ENCODE measurements at regions not wholly inside any gene's neighbourhood (a gene's known extent, or its start where the extent isn't known, plus 50 kb on each side); places are given as distances from the start of the nearest gene placed in this dataset.

- no peak overlapping the region for H2AFZ ChIP-seq (ENCODE audit: low read depth, low read length)
- H3K36me3 ChIP-seq (ENCODE audit: insufficient read depth, low read length), result no peaks in the 10 kb centered on the region
- H3K4me3 ChIP-seq (ENCODE audit: low read length), result no peak overlapping the region
- no peaks in the 10 kb centered on the region for H3K4me1 ChIP-seq (ENCODE audit: insufficient read depth, low read length)
- H3K9me3 ChIP-seq (ENCODE audit: low read length), result no peaks in the 10 kb centered on the region
- H3K27me3 ChIP-seq (ENCODE audit: insufficient read depth, low read length), result no peaks in the 10 kb centered on the region
These were observed 489.3 kb downstream of the ADCYAP1 start for GRCh38 chr18:1393929-1394328.

DNA sequence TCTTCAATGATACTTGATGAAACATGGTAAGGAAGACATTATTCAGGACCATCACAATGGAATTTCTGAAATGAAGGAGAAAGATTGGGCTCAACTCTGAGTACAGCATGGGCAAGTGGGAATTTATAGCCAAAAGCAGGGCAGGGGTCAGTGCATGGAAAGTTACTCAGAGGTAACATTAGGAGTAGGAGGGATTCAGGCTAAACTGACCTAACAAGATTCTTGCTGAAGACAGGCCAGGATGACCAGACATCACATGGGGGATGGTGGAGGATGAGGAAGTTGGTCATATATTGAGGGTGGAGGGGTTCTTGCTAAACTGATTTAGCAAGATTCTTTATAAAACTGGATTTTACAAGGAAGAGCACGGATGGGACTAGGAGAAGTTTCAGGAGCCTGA, 489.8 kb downstream of the ADCYAP1 start:
- no peak overlapping the region for H3K4me3 ChIP-seq (ENCODE audit: low read length)
- no peak overlapping the region for H2AFZ ChIP-seq (ENCODE audit: low read depth, low read length)
- H3K9me3 ChIP-seq (ENCODE audit: low read length), result no peaks in the 10 kb centered on the region
- no peaks in the 10 kb centered on the region for H3K4me1 ChIP-seq (ENCODE audit: insufficient read depth, low read length)
- no peaks in the 10 kb centered on the region for H3K36me3 ChIP-seq (ENCODE audit: insufficient read depth, low read length)
- H3K27me3 ChIP-seq (ENCODE audit: insufficient read depth, low read length), result no peaks in the 10 kb centered on the region

- no peaks in the 10 kb centered on the region for H3K27me3 ChIP-seq (ENCODE audit: insufficient read depth, low read length)
These were observed 490.3 kb downstream of the ADCYAP1 start for GRCh38 chr18:1394966-1395365.

DNA sequence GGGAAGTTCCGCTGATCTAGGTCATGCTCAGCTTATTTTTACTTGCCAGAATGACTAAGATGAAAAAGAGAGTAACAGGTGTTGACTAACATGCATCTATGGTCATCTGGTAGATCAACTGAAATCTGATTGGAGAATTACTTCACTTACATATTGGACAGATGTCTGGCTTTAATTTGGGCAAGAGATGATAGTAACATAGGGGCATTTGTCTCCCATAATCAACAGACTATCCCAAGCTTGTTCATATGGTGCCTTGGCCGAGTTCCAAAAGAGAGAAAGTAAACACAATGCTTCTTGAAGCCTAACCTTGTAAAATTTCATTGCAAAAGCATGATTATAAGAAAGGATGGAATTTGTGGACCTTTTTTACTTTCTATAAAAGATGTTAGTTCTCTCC, 503.7 kb downstream of the ADCYAP1 start:
- Histone ChIP-seq H3K36me3 (ENCODE audit: insufficient read depth, low read length) (no peaks in the 10 kb centered on the region), H3K9me3 (ENCODE audit: low read length) (no peaks in the 10 kb centered on the region), H3K4me3 (ENCODE audit: low read length) (no peak overlapping the region), H3K4me1 (ENCODE audit: insufficient read depth, low read length) (no peaks in the 10 kb centered on the region), H2AFZ (ENCODE audit: low read depth, low read length) (no peak overlapping the region), H3K27me3 (ENCODE audit: insufficient read depth, low read length) (no peaks in the 10 kb centered on the region)

More at GRCh38 chr18:1394966-1395365, 490.3 kb downstream of the ADCYAP1 start:
- Histone ChIP-seq H3K4me3 (ENCODE audit: low read length) (no peak overlapping the region), H2AFZ (ENCODE audit: low read depth, low read length) (no peak overlapping the region), H3K36me3 (ENCODE audit: insufficient read depth, low read length) (no peaks in the 10 kb centered on the region), H3K9me3 (ENCODE audit: low read length) (no peaks in the 10 kb centered on the region), H3K4me1 (ENCODE audit: insufficient read depth, low read length) (no peaks in the 10 kb centered on the region)

GRCh38 chr18:1412655-1413322, 508.1 kb downstream of the ADCYAP1 start:
- Histone ChIP-seq H3K4me1 (ENCODE audit: insufficient read depth, low read length) (no peaks in the 10 kb centered on the region), H3K9me3 (ENCODE audit: low read length) (no peaks in the 10 kb centered on the region), H2AFZ (ENCODE audit: low read depth, low read length) (no peak overlapping the region), H3K27me3 (ENCODE audit: insufficient read depth, low read length) (no peaks in the 10 kb centered on the region), H3K36me3 (ENCODE audit: insufficient read depth, low read length) (no peaks in the 10 kb centered on the region), H3K4me3 (ENCODE audit: low read length) (no peak overlapping the region)

DNA sequence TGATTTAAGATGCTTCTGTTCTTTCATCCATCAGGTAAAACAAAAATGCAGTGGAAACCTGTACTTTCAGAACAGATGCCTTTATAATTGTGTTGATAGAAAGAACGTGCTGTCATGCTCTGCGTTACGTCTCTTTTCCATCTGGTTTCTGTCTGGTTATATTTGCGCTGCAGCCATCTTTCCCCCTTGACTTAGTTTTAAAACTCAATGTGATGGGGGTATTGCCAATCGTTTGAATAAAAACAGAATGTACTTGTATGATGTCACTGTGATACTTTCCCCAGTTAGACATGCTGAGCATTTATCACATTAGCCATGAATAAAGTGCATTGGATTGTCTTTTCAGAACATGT, 508.6 kb downstream of the ADCYAP1 start:
- Histone ChIP-seq H3K4me1 (ENCODE audit: insufficient read depth, low read length) (no peaks in the 10 kb centered on the region), H3K27me3 (ENCODE audit: insufficient read depth, low read length) (no peaks in the 10 kb centered on the region), H3K4me3 (ENCODE audit: low read length) (no peak overlapping the region), H3K9me3 (ENCODE audit: low read length) (no peaks in the 10 kb centered on the region), H2AFZ (ENCODE audit: low read depth, low read length) (no peak overlapping the region), H3K36me3 (ENCODE audit: insufficient read depth, low read length) (no peaks in the 10 kb centered on the region)

- Histone ChIP-seq H3K27me3 (ENCODE audit: insufficient read depth, low read length) (no peaks in the 10 kb centered on the region), H3K36me3 (ENCODE audit: insufficient read depth, low read length) (no peaks in the 10 kb centered on the region), H2AFZ (ENCODE audit: low read depth, low read length) (no peak overlapping the region), H3K4me3 (ENCODE audit: low read length) (no peak overlapping the region), H3K9me3 (ENCODE audit: low read length) (no peaks in the 10 kb centered on the region), H3K4me1 (ENCODE audit: insufficient read depth, low read length) (no peaks in the 10 kb centered on the region)
These were observed 511.4 kb downstream of the ADCYAP1 start for GRCh38 chr18:1416074-1416473.

DNA sequence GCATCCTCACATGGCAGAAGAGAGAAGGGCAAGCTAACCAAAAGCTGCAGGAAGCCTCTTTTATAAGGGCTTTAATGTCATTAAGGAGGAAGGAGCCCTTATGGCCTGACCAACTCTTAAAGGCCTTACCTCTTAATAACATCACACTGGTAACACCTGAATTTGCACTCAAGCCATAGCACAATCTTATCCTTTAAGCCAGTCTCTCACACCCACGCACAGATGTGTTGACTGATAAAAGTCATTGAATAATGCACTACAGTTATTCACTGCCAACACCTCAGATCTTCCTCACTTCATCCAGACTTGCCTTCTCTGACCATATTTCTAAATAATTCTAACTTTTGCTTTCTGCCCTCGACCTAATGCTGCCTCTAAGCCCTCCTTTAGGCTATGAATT, 516.8 kb downstream of the ADCYAP1 start:
- no peak overlapping the region for H3K4me3 ChIP-seq (ENCODE audit: low read length)
- H3K9me3 ChIP-seq (ENCODE audit: low read length), result no peaks in the 10 kb centered on the region
- H2AFZ ChIP-seq (ENCODE audit: low read depth, low read length), result no peak overlapping the region
- no peaks in the 10 kb centered on the region for H3K27me3 ChIP-seq (ENCODE audit: insufficient read depth, low read length)
- H3K36me3 ChIP-seq (ENCODE audit: insufficient read depth, low read length), result no peaks in the 10 kb centered on the region
- no peaks in the 10 kb centered on the region for H3K4me1 ChIP-seq (ENCODE audit: insufficient read depth, low read length)

GRCh38 chr18:1422634-1423033, 518.0 kb downstream of the ADCYAP1 start:
- Histone ChIP-seq H3K9me3 (ENCODE audit: low read length) (no peaks in the 10 kb centered on the region), H3K4me3 (ENCODE audit: low read length) (no peak overlapping the region), H3K36me3 (ENCODE audit: insufficient read depth, low read length) (no peaks in the 10 kb centered on the region), H3K4me1 (ENCODE audit: insufficient read depth, low read length) (no peaks in the 10 kb centered on the region), H3K27me3 (ENCODE audit: insufficient read depth, low read length) (no peaks in the 10 kb centered on the region), H2AFZ (ENCODE audit: low read depth, low read length) (no peak overlapping the region)

GRCh38 chr18:1425679-1426078, 521.0 kb downstream of the ADCYAP1 start:
- Histone ChIP-seq H3K9me3 (ENCODE audit: low read length) (no peaks in the 10 kb centered on the region), H2AFZ (ENCODE audit: low read depth, low read length) (no peak overlapping the region), H3K36me3 (ENCODE audit: insufficient read depth, low read length) (no peaks in the 10 kb centered on the region), H3K27me3 (ENCODE audit: insufficient read depth, low read length) (no peaks in the 10 kb centered on the region), H3K4me3 (ENCODE audit: low read length) (no peak overlapping the region), H3K4me1 (ENCODE audit: insufficient read depth, low read length) (no peaks in the 10 kb centered on the region)

GRCh38 chr18:1435487-1435886, 530.8 kb downstream of the ADCYAP1 start:
- H3K4me1 ChIP-seq (ENCODE audit: insufficient read depth, low read length), result no peaks in the 10 kb centered on the region
- H3K4me3 ChIP-seq (ENCODE audit: low read length), result no peak overlapping the region
- H2AFZ ChIP-seq (ENCODE audit: low read depth, low read length), result no peak overlapping the region
- H3K9me3 ChIP-seq (ENCODE audit: low read length), result no peaks in the 10 kb centered on the region
- no peaks in the 10 kb centered on the region for H3K27me3 ChIP-seq (ENCODE audit: insufficient read depth, low read length)
- H3K36me3 ChIP-seq (ENCODE audit: insufficient read depth, low read length), result no peaks in the 10 kb centered on the region

GRCh38 chr18:1436199-1436598, 531.5 kb downstream of the ADCYAP1 start:
- H3K36me3 ChIP-seq (ENCODE audit: insufficient read depth, low read length), result no peaks in the 10 kb centered on the region
- no peak overlapping the region for H2AFZ ChIP-seq (ENCODE audit: low read depth, low read length)
- H3K27me3 ChIP-seq (ENCODE audit: insufficient read depth, low read length), result no peaks in the 10 kb centered on the region
- H3K4me3 ChIP-seq (ENCODE audit: low read length), result no peak overlapping the region
- H3K9me3 ChIP-seq (ENCODE audit: low read length), result no peaks in the 10 kb centered on the region
- H3K4me1 ChIP-seq (ENCODE audit: insufficient read depth, low read length), result no peaks in the 10 kb centered on the region

- Histone ChIP-seq H3K27me3 (ENCODE audit: insufficient read depth, low read length) (no peaks in the 10 kb centered on the region), H3K36me3 (ENCODE audit: insufficient read depth, low read length) (no peaks in the 10 kb centered on the region), H3K4me1 (ENCODE audit: insufficient read depth, low read length) (no peaks in the 10 kb centered on the region)
These were observed 533.8 kb downstream of the ADCYAP1 start for GRCh38 chr18:1438458-1438910.

DNA sequence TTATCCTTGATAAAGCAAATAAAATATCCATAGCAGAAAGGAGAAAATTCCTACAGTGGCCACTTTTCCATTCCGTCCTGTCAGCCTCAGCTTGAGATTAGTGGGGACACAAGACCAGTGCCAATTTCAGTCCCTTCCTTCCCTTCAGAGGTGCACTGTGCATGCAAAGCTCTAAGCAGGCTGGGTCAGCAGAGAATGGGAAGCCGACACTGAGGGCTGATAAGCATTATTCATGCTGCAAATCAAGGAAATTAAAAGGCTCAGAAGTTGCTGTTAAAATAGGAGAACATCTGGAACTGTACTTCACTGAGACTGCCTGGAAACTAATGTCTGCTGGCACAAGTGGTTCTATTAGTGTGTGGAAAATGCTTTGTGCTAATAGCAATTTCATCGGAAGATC, 534.3 kb downstream of the ADCYAP1 start:
- Histone ChIP-seq H3K4me1 (ENCODE audit: insufficient read depth, low read length) (no peaks in the 10 kb centered on the region), H3K36me3 (ENCODE audit: insufficient read depth, low read length) (no peaks in the 10 kb centered on the region), H3K27me3 (ENCODE audit: insufficient read depth, low read length) (no peaks in the 10 kb centered on the region), H2AFZ (ENCODE audit: low read depth, low read length) (no peak overlapping the region), H3K4me3 (ENCODE audit: low read length) (no peak overlapping the region), H3K9me3 (ENCODE audit: low read length) (no peaks in the 10 kb centered on the region)

More at GRCh38 chr18:1438458-1438910, 533.8 kb downstream of the ADCYAP1 start:
- H2AFZ ChIP-seq (ENCODE audit: low read depth, low read length), result no peak overlapping the region
- H3K9me3 ChIP-seq (ENCODE audit: low read length), result no peaks in the 10 kb centered on the region
- no peak overlapping the region for H3K4me3 ChIP-seq (ENCODE audit: low read length)
